ENCODE measurements at regions not wholly inside any gene's neighbourhood (a gene's known extent, or its start where the extent isn't known, plus 50 kb on each side); places are given as distances from the start of the nearest gene placed in this dataset.

DNA sequence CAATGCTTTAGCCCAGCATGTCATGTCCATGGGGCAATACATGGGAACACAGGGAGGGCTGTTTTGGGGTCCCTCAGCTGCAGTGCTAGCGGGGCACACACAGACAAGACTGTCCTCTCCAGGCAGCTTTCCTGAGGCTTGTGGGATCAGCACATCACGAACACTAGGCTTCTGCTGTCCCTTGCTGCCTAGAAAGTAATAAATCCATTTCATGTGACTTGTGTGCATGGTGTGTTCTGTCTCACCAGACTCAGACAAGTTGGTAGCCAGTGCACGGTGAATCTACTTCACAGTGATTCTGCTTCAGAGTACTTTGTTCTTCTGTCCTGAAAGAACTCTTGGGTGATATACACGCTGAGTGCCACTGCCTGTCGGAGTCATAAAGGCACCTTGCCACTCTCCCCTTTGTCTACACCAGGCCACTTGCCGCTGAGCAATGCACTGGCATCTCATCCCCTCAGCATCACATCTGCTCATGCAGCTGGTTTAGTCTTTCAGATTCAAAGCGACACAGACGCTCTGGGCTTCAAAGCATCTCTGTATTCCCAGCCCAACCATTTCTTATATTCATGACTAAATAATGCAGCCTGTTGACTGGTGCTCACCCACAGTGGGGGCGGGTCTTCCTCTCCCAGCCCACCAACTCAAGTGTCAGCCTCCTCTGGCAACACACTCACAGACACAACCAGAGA lies 95.2 kb upstream of the COX10 start:
- Mint-ChIP-seq H3K4me3 (ENCODE audit: low read depth) (no peak overlapping the region), H3K9me3 (no peaks in the 10 kb centered on the region), H3K27ac (no peak overlapping the region), H3K36me3 (ENCODE audit: low read depth) (peaks cover 16% of the 10 kb centered on the region), H3K4me1 (ENCODE audit: low read depth) (peaks cover 7% of the 10 kb centered on the region), H3K27me3 (ENCODE audit: low read depth) (no peaks in the 10 kb centered on the region)
- intact Hi-C loops (cut with micrococcal nuclease) = no loop called here
- no peak for DNase-seq (ENCODE audit: low spot score)

DNA sequence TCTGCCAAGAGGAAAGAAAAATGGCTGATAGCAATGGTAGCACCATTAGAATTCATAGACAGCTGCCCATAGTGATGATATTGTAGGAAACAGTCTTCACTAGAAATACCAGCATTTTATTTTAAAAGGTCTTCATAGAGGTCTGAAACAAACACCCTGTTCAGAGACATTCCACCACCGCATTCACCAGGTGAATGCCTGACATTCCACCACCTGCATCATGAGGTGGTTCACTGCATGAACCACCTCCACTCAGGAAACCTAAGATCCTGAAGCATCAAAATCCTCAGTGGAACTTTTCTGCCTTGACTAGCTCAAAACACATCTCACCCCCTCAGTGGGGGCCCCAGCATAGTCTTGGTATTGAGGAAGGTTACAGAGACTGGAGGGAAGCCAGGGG lies 91.5 kb upstream of the COX10 start:
- intact Hi-C loops (cut with micrococcal nuclease) = no loop called here
- H3K9me3 Mint-ChIP-seq = no peaks in the 10 kb centered on the region
- peaks cover 37% of the 10 kb centered on the region for H3K36me3 Mint-ChIP-seq (ENCODE audit: low read depth)
- H3K27me3 Mint-ChIP-seq (ENCODE audit: low read depth) = no peaks in the 10 kb centered on the region
- DNase-seq (ENCODE audit: low spot score) = no peak
- H3K4me3 Mint-ChIP-seq (ENCODE audit: low read depth) = no peak overlapping the region
- no peak overlapping the region for H3K27ac Mint-ChIP-seq
- peaks cover 4% of the 10 kb centered on the region for H3K4me1 Mint-ChIP-seq (ENCODE audit: low read depth)

DNA sequence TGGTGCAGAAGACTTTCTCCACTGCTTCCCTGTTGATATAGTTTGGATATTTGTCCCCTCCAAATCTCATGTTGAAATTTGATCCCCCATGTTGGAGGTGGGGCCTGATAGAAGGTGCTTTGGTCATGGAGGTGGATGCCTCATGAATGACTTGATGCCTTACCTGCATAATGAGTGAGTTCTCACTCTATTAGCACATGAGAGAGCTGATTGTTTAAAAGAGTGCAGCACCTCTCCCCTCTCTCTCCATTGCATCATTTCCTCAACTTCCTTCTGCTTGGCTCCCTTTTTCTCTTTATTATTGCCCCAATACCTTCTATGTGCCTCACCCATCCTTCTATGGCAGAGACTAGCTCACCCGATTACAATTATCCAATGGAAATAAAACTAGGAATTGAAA lies 90.8 kb upstream of the COX10 start:
- Mint-ChIP-seq H3K9me3 (no peaks in the 10 kb centered on the region), H3K4me3 (ENCODE audit: low read depth) (no peak overlapping the region), H3K27me3 (ENCODE audit: low read depth) (no peaks in the 10 kb centered on the region), H3K27ac (no peak overlapping the region), H3K36me3 (ENCODE audit: low read depth) (peaks cover 38% of the 10 kb centered on the region), H3K4me1 (ENCODE audit: low read depth) (peaks cover 4% of the 10 kb centered on the region)
- DNase-seq (ENCODE audit: low spot score) = no peak
- intact Hi-C loops (cut with micrococcal nuclease) = no loop called here

GRCh38 chr17:13981881-13982280 lies 87.4 kb upstream of the COX10 start:
- peaks cover 6% of the 10 kb centered on the region for H3K4me1 Mint-ChIP-seq (ENCODE audit: low read depth)

DNA sequence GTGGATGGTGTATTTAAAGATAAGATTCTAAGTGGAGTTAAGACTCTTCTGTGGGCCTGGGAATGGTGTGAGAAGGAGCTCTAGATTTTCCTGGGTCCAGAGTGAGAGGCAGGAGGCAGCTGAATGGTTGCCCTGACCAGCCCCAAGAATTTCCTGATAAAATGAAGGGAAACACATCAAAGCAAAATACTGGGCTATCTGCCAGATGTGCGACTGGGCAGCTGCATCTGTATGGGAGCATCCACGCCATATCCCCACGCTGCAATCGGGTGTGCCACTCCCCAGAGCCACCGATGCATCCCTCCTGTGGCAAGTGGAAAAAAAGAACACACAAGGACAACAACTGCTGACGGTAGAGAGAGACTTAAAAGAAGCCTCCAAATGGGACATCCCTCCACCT lies 84.3 kb upstream of the COX10 start:
- no peaks in the 10 kb centered on the region for H3K27me3 Mint-ChIP-seq (ENCODE audit: low read depth)
- no peak overlapping the region for H3K4me3 Mint-ChIP-seq (ENCODE audit: low read depth)
- no peak for DNase-seq (ENCODE audit: low spot score)
- H3K9me3 Mint-ChIP-seq = no peaks in the 10 kb centered on the region
- H3K27ac Mint-ChIP-seq = no peak overlapping the region
- intact Hi-C loops (cut with micrococcal nuclease) = no loop called here
- peaks cover 3% of the 10 kb centered on the region for H3K4me1 Mint-ChIP-seq (ENCODE audit: low read depth)
- H3K36me3 Mint-ChIP-seq (ENCODE audit: low read depth) = peaks cover 21% of the 10 kb centered on the region

More at GRCh38 chr17:13981881-13982280, 87.4 kb upstream of the COX10 start:
- Mint-ChIP-seq H3K9me3 (no peaks in the 10 kb centered on the region), H3K27me3 (ENCODE audit: low read depth) (no peaks in the 10 kb centered on the region), H3K36me3 (ENCODE audit: low read depth) (peaks cover 36% of the 10 kb centered on the region), H3K4me3 (ENCODE audit: low read depth) (no peak overlapping the region), H3K27ac (no peak overlapping the region)
- intact Hi-C loops (cut with micrococcal nuclease) = no loop called here
- no peak for DNase-seq (ENCODE audit: low spot score)

- H3K9me3 Mint-ChIP-seq = no peaks in the 10 kb centered on the region
- no peak for DNase-seq (ENCODE audit: low spot score)
- peaks cover 3% of the 10 kb centered on the region for H3K4me1 Mint-ChIP-seq (ENCODE audit: low read depth)
- no peaks in the 10 kb centered on the region for H3K27me3 Mint-ChIP-seq (ENCODE audit: low read depth)
- H3K36me3 Mint-ChIP-seq (ENCODE audit: low read depth) = peaks cover 11% of the 10 kb centered on the region
- H3K4me3 Mint-ChIP-seq (ENCODE audit: low read depth) = no peak overlapping the region
- no peak overlapping the region for H3K27ac Mint-ChIP-seq
- intact Hi-C loops (cut with micrococcal nuclease) = no loop called here
Observed at GRCh38 chr17:13986855-13987254, 82.4 kb upstream of the COX10 start.

GRCh38 chr17:13989138-13989537 lies 80.2 kb upstream of the COX10 start:
- Mint-ChIP-seq H3K9me3 (no peaks in the 10 kb centered on the region), H3K4me3 (ENCODE audit: low read depth) (no peak overlapping the region), H3K4me1 (ENCODE audit: low read depth) (peaks cover 5% of the 10 kb centered on the region), H3K36me3 (ENCODE audit: low read depth) (peaks cover 2% of the 10 kb centered on the region), H3K27me3 (ENCODE audit: low read depth) (no peaks in the 10 kb centered on the region), H3K27ac (no peak overlapping the region)
- intact Hi-C loops (cut with micrococcal nuclease) = no loop called here
- no peak for DNase-seq (ENCODE audit: low spot score)

DNA sequence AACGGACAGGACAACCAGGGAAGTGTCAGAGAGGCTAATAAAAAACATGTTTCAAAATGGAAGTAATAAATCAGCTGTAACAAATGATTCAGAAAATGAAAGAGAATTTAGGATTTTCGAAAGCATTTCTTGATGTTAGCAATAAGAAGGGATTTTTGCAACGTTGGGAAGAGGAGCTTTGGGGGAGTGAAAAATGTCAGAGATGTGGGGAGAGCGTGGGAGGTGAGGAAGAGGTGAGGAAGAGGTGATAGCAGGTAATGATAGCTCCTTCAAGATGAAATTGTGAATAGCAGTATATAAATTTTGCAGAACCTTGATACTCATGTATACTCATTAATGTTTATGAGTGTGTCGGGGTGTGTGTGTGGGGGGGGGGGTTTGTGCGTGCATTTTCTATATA lies 76.2 kb upstream of the COX10 start:
- peaks cover 2% of the 10 kb centered on the region for H3K36me3 Mint-ChIP-seq (ENCODE audit: low read depth)

DNA sequence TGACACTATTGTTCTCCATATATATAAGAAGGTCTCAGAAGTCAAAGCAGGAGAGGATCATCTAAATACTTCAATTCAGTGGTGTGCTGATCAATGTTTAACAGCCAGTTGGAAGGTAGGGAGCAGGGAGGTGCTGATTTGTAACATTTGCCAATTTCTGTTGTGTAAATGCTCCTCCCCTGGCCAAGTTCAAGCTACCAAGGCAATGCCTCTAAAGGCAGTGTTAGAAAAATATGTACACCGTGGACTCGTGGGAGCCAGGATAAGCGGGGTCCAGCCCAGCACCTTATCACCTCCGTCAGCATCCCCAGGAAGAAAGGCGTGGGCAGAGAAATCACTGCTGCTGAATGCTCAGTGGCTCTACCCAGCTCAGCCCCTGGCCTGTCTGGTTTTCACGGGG lies 75.3 kb upstream of the COX10 start:
- Mint-ChIP-seq H3K9me3 (no peaks in the 10 kb centered on the region), H3K27ac (no peak overlapping the region), H3K27me3 (ENCODE audit: low read depth) (no peaks in the 10 kb centered on the region), H3K4me1 (ENCODE audit: low read depth) (peaks cover 6% of the 10 kb centered on the region), H3K36me3 (ENCODE audit: low read depth) (peaks cover 2% of the 10 kb centered on the region), H3K4me3 (ENCODE audit: low read depth) (no peak overlapping the region)
- intact Hi-C loops (cut with micrococcal nuclease) = no loop called here
- DNase-seq (ENCODE audit: low spot score) = no peak

More for the DNA sequence above, 76.2 kb upstream of the COX10 start:
- Mint-ChIP-seq H3K27me3 (ENCODE audit: low read depth) (no peaks in the 10 kb centered on the region), H3K4me3 (ENCODE audit: low read depth) (no peak overlapping the region), H3K27ac (no peak overlapping the region), H3K9me3 (no peaks in the 10 kb centered on the region), H3K4me1 (ENCODE audit: low read depth) (peaks cover 6% of the 10 kb centered on the region)
- intact Hi-C loops (cut with micrococcal nuclease) = no loop called here
- no peak for DNase-seq (ENCODE audit: low spot score)

DNA sequence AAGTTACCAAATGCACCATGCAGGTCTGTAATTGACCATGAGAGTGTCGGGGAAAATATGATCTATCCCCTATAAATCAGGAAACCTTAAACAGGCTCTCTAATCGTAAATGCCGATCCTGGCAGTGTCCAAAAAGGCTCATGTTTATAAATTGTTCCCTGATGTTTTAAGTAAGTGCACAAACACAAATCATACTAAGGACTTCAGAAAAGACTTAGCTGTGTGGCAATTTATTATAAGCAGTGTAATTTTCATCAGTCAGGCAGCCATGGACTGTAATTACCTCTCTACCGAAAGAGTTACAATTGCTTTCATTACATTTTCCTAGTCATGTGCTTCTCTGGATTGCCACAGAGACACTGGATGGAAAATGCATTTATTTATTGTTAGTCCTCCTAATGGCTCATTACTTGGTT lies 73.4 kb upstream of the COX10 start:
- Mint-ChIP-seq H3K27ac (no peak overlapping the region), H3K36me3 (ENCODE audit: low read depth) (peaks cover 12% of the 10 kb centered on the region), H3K27me3 (ENCODE audit: low read depth) (no peaks in the 10 kb centered on the region), H3K4me1 (ENCODE audit: low read depth) (peaks cover 6% of the 10 kb centered on the region), H3K4me3 (ENCODE audit: low read depth) (no peak overlapping the region), H3K9me3 (peaks cover 1% of the 10 kb centered on the region)
- intact Hi-C loops (cut with micrococcal nuclease) = no loop called here
- DNase-seq (ENCODE audit: low spot score) = no peak

DNA sequence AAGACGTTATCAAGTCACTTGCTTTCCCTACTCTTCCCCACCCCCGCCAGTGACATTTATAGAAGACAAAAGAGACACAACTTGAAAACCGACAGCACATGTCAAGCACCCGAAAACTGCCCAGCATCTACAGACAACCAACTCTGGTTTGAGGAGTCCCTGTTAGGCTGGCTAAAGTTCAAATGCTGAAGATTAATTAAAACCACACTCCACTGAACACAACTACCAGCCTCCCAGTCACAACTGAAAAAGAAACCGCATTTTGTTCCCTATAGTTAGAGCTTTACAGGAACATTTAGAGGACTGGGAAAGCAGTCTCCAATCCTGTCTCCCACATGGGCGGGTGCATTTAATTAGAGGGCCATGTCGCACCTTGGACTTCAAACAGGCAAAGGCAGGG lies 73.0 kb upstream of the COX10 start:
- Mint-ChIP-seq H3K9me3 (peaks cover 4% of the 10 kb centered on the region), H3K27ac (no peak overlapping the region), H3K36me3 (ENCODE audit: low read depth) (peaks cover 15% of the 10 kb centered on the region), H3K4me3 (ENCODE audit: low read depth) (no peak overlapping the region), H3K4me1 (ENCODE audit: low read depth) (peaks cover 6% of the 10 kb centered on the region), H3K27me3 (ENCODE audit: low read depth) (no peaks in the 10 kb centered on the region)
- no peak for DNase-seq (ENCODE audit: low spot score)
- intact Hi-C loops (cut with micrococcal nuclease) = no loop called here

DNA sequence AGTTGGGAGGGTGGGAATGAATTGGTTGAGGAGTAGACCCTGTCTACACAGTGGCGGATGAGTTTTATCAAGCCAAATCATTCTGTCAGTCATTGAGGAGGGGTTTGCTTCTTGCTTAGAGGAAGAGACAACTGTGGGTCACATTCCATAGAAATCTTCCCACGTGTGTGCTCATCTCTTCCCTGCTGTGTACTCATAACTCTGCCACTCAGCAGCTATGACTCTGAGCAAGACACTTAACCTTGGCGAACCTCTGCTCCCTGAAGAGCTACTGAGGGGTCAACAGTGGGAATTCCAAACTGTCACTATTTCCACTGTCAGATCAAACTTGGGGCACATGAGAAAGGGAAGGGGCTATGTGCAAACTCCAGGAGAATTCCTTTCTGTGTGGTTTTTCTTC lies 72.6 kb upstream of the COX10 start:
- Mint-ChIP-seq H3K27ac (no peak overlapping the region), H3K27me3 (ENCODE audit: low read depth) (no peaks in the 10 kb centered on the region), H3K4me3 (ENCODE audit: low read depth) (no peak overlapping the region), H3K9me3 (peaks cover 4% of the 10 kb centered on the region), H3K36me3 (ENCODE audit: low read depth) (peaks cover 19% of the 10 kb centered on the region), H3K4me1 (ENCODE audit: low read depth) (peaks cover 6% of the 10 kb centered on the region)
- intact Hi-C loops (cut with micrococcal nuclease) = no loop called here
- DNase-seq (ENCODE audit: low spot score) = no peak

- no peak for DNase-seq (ENCODE audit: low spot score)
- Mint-ChIP-seq H3K27me3 (ENCODE audit: low read depth) (no peaks in the 10 kb centered on the region), H3K36me3 (ENCODE audit: low read depth) (peaks cover 37% of the 10 kb centered on the region), H3K4me1 (ENCODE audit: low read depth) (peaks cover 15% of the 10 kb centered on the region), H3K9me3 (peaks cover 7% of the 10 kb centered on the region), H3K4me3 (ENCODE audit: low read depth) (no peak overlapping the region), H3K27ac (no peak overlapping the region)
- intact Hi-C loops (cut with micrococcal nuclease) = no loop called here
Observed at GRCh38 chr17:14004927-14005620, 64.2 kb upstream of the COX10 start.

Data from activated T-helper 2 cell treated with anti-CD3 and anti-CD28 coated beads, Interferon-gamma antibody, Interleukin-2, Interleukin-4, amounts not matched to agents 10 μg/mL and 5 μg/mL and 100 μg/mL, durations not matched to agents 14 hours and 24 hours and 36 hours (primary cell).